H9 (cell line): ENCODE measurements at regions not wholly inside any gene's neighbourhood (a gene's known extent, or its start where the extent isn't known, plus 50 kb on each side); places are given as distances from the start of the nearest gene placed in this dataset.

ENCODE experiments used
- DNase-seq: peaks from one replicate; pipeline ENCODE4 v3.0.0-alpha.2; 2017
- H2AFZ ChIP-seq: one replicate; pipeline ENCODE4 v1.6.1; 2013; ENCODE audit warnings: mild to moderate bottlenecking, low read length, control low read depth, moderate library complexity
- H2AK5ac ChIP-seq: 2 replicates; pipeline ENCODE4 v1.6.1; 2013; ENCODE audit warnings: low read length, control low read depth, mixed read lengths; ENCODE audit not compliant: insufficient read length
- H2BK120ac ChIP-seq: one replicate; pipeline ENCODE4 v1.6.1; 2013; ENCODE audit warnings: low read depth, mild to moderate bottlenecking, low read length, control low read depth, inconsistent platforms; ENCODE audit not compliant: poor library complexity, severe bottlenecking
- H2BK12ac ChIP-seq: 2 replicates; pipeline ENCODE4 v1.6.1; 2013; ENCODE audit warnings: low read length, control low read depth, mixed read lengths, low read depth; ENCODE audit not compliant: insufficient read length
- H2BK15ac ChIP-seq: 2 replicates; pipeline ENCODE4 v1.6.1; 2013; ENCODE audit warnings: low read depth, low read length, control low read depth
- H2BK20ac ChIP-seq: one replicate; pipeline ENCODE4 v1.6.1; 2013; ENCODE audit warnings: low read depth, mild to moderate bottlenecking, low read length, control low read depth, inconsistent platforms; ENCODE audit not compliant: poor library complexity, severe bottlenecking
- H2BK5ac ChIP-seq: 2 replicates; pipeline ENCODE4 v1.6.1; 2013; ENCODE audit warnings: low read length, control low read depth, mixed read lengths; ENCODE audit not compliant: insufficient read length
- H3K14ac ChIP-seq: 2 replicates; pipeline ENCODE4 v1.6.1; 2013; ENCODE audit warnings: low read length, control low read depth; ENCODE audit not compliant: insufficient read depth
- H3K18ac ChIP-seq: 2 replicates; pipeline ENCODE4 v1.6.1; 2013; ENCODE audit warnings: low read depth, mild to moderate bottlenecking, mixed read lengths, low read length, control low read depth; ENCODE audit not compliant: insufficient read length
- H3K23ac ChIP-seq: 2 replicates; pipeline ENCODE4 v1.6.1; 2013; ENCODE audit warnings: low read length, control low read depth, mixed read lengths, low read depth; ENCODE audit not compliant: insufficient read length
- H3K23me2 ChIP-seq: 2 replicates; pipeline ENCODE4 v1.6.1; 2013; ENCODE audit warnings: low read depth, mild to moderate bottlenecking, mixed read lengths, low read length, control low read depth; ENCODE audit not compliant: insufficient read length, poor library complexity, severe bottlenecking
- H3K27ac ChIP-seq: 2 replicates; pipeline ENCODE4 v1.5.1; 2013; ENCODE audit warnings: low read length, control low read depth, mixed read lengths, low read depth; ENCODE audit not compliant: insufficient read length
- H3K27me3 ChIP-seq: 2 replicates; pipeline ENCODE4 v1.6.1; 2013; ENCODE audit warnings: low read length, control low read depth, inconsistent platforms; ENCODE audit not compliant: insufficient read depth
- H3K4ac ChIP-seq: 2 replicates; pipeline ENCODE4 v1.6.1; 2013; ENCODE audit warnings: low read depth, mild to moderate bottlenecking, control low read depth, inconsistent platforms, low read length, moderate library complexity
- H3K4me1 ChIP-seq: 2 replicates; pipeline ENCODE4 v1.6.1; 2013; ENCODE audit warnings: low read length, control low read depth, inconsistent platforms; ENCODE audit not compliant: insufficient read depth
- H3K4me2 ChIP-seq: 2 replicates; pipeline ENCODE4 v1.6.1; 2013; ENCODE audit warnings: low read length, control low read depth, mixed read lengths; ENCODE audit not compliant: insufficient read length, insufficient read depth
- H3K56ac ChIP-seq: 2 replicates; pipeline ENCODE4 v1.6.1; 2013; ENCODE audit warnings: low read depth, mild to moderate bottlenecking, mixed read lengths, low read length, control low read depth; ENCODE audit not compliant: insufficient read length
- H3K79me1 ChIP-seq: 2 replicates; pipeline ENCODE4 v1.6.1; 2013; ENCODE audit warnings: low read depth, mild to moderate bottlenecking, moderate library complexity, low read length, control low read depth, inconsistent platforms; ENCODE audit not compliant: insufficient read depth, poor library complexity, severe bottlenecking
- H3K79me2 ChIP-seq: 2 replicates; pipeline ENCODE4 v1.6.1; 2013; ENCODE audit warnings: low read length, control low read depth, inconsistent platforms; ENCODE audit not compliant: insufficient read depth
- H3K9ac ChIP-seq: 2 replicates; pipeline ENCODE4 v1.6.1; 2013; ENCODE audit warnings: low read length, control low read depth, mixed read lengths; ENCODE audit not compliant: insufficient read length; ENCODE audit errors: extremely low read depth
- H3K9me3 ChIP-seq: one replicate; pipeline ENCODE4 v1.6.1; 2013; ENCODE audit warnings: low read depth, low read length, inconsistent platforms; ENCODE audit not compliant: control insufficient read depth
- H3T11ph ChIP-seq: one replicate; pipeline ENCODE4 v1.6.1; 2013; ENCODE audit warnings: mild to moderate bottlenecking, low read length, control low read depth, inconsistent platforms
- H4K20me1 ChIP-seq: one replicate; pipeline ENCODE4 v1.6.1; 2013; ENCODE audit not compliant: control insufficient read depth, insufficient read length, insufficient read depth
- H4K5ac ChIP-seq: 2 replicates; pipeline ENCODE4 v1.6.1; 2013; ENCODE audit warnings: low read depth, mild to moderate bottlenecking, mixed read lengths, low read length, control low read depth; ENCODE audit not compliant: insufficient read length
- H4K8ac ChIP-seq: replicated peaks from 2 replicates; pipeline ENCODE4 v1.6.1; 2013; ENCODE audit warnings: low read length, control low read depth, mixed read lengths, low read depth; ENCODE audit not compliant: insufficient read length
- H4K91ac ChIP-seq: 2 replicates; pipeline ENCODE4 v1.6.1; 2013; ENCODE audit warnings: low read depth, mild to moderate bottlenecking, moderate library complexity, mixed read lengths, low read length, control low read depth; ENCODE audit not compliant: insufficient read length
- H3K27ac Mint-ChIP-seq, 3 experiments: 2 replicates in 2 of 3; 3 replicates in 1 of 3; pipeline ENCODE4 v1.8.0; 2020 to 2021; ENCODE audit warnings: mixed read lengths in 3 of 3, mild to moderate bottlenecking in 1 of 3, moderate library complexity in 1 of 3
- H3K27me3 Mint-ChIP-seq: 2 replicates; pipeline ENCODE4 v1.8.0; 2021; ENCODE audit warnings: low read depth, mild to moderate bottlenecking, moderate library complexity, mixed read lengths
- H3K36me3 Mint-ChIP-seq, 3 experiments: 2 replicates in 2 of 3; 3 replicates in 1 of 3; pipeline ENCODE4 v1.8.0; 2020 to 2021; ENCODE audit warnings: low read depth in 3 of 3, mixed read lengths in 3 of 3; ENCODE audit not compliant: insufficient read depth in 1 of 3
- H3K4me1 Mint-ChIP-seq, 2 experiments: 2 replicates each; pipeline ENCODE4 v1.8.0; 2020; ENCODE audit warnings: mixed read lengths in 2 of 2
- H3K4me3 Mint-ChIP-seq, 2 experiments: 2 replicates in 1 of 2; 3 replicates in 1 of 2; pipeline ENCODE4 v1.8.0; 2020 to 2021; ENCODE audit warnings: mild to moderate bottlenecking in 2 of 2, mixed read lengths in 2 of 2, moderate library complexity in 1 of 2
- H3K9me3 Mint-ChIP-seq, 2 experiments: 2 replicates in 1 of 2; 3 replicates in 1 of 2; pipeline ENCODE4 v1.8.0; 2020; ENCODE audit warnings: mild to moderate bottlenecking in 2 of 2, mixed read lengths in 2 of 2, moderate library complexity in 1 of 2
- CTCF ChIP-seq: fragments of 200-600 bp; sonication (generic); conservative IDR thresholded peaks from 3 replicates; pipeline ENCODE4 v1.8.0; 2021; ENCODE audit warnings: antibody characterized with exemption, mild to moderate bottlenecking
- WGBS: extraction: QIAGEN DNeasy Blood & Tissue Kit; methylation state at CpG from one replicate; pipeline ENCODE4 v1.1.7; 2013; ENCODE audit warnings: missing lambda C conversion rate, low lambda C conversion rate, mixed read lengths; ENCODE audit not compliant: insufficient read length; ENCODE audit errors: extremely low coverage; 5-methylcytosine and 5-hydroxymethylcytosine counted together

- Histone ChIP-seq H3K23me2 (no peaks in the 10 kb centered on the region), H4K20me1 (no peaks in the 10 kb centered on the region), H3K27me3 (no peaks in the 10 kb centered on the region), H3K4me2 (no peak overlapping the region), H2AK5ac (no peak overlapping the region), H2BK15ac (no peak overlapping the region), H4K8ac (no peak overlapping the region), H4K91ac (no peak overlapping the region), H3K4ac (no peak overlapping the region), H3K79me2 (no peaks in the 10 kb centered on the region), H3K9me3 (no peaks in the 10 kb centered on the region), H3K56ac (no peak overlapping the region), H3K4me1 (no peaks in the 10 kb centered on the region), H3K18ac (no peak overlapping the region), H3K79me1 (no peaks in the 10 kb centered on the region), H3K23ac (no peak overlapping the region), H2AFZ (no peak overlapping the region), H3K27ac (no peak overlapping the region), H3T11ph (no peak overlapping the region), H3K14ac (no peak overlapping the region), H4K5ac (no peak overlapping the region), H3K9ac (no peak overlapping the region), H2BK120ac (no peak overlapping the region), H2BK5ac (no peak overlapping the region), H2BK12ac (no peak overlapping the region), H2BK20ac (no peak overlapping the region)
- no peaks in the 10 kb centered on the region for H3K27me3 Mint-ChIP-seq
- peaks cover 4 to 14% of the 10 kb centered on the region in 2 experiments; a peak in 4 of 5 replicates for H3K9me3 Mint-ChIP-seq
- H3K36me3 Mint-ChIP-seq, result peaks cover 0 to 14% (median 0%) of the 10 kb centered on the region in 3 experiments; a peak in 4 of 7 replicates
- no peak for DNase-seq
- no peak for TF ChIP-seq CTCF
- WGBS, result no CpG with 5 or more reads among the region's 1 CpG
- H3K4me3 Mint-ChIP-seq, result no peak overlapping the region
- peaks cover 16 to 19% of the 10 kb centered on the region in 2 experiments for H3K4me1 Mint-ChIP-seq
- no peak overlapping the region; a peak in 1 of 7 replicates for H3K27ac Mint-ChIP-seq
Observed at GRCh38 chr18:1252534-1252933, 347.9 kb downstream of the ADCYAP1 start.
